ENCODE measurements at regions not wholly inside any gene's neighbourhood (a gene's known extent, or its start where the extent isn't known, plus 50 kb on each side); places are given as distances from the start of the nearest gene placed in this dataset.

DNA sequence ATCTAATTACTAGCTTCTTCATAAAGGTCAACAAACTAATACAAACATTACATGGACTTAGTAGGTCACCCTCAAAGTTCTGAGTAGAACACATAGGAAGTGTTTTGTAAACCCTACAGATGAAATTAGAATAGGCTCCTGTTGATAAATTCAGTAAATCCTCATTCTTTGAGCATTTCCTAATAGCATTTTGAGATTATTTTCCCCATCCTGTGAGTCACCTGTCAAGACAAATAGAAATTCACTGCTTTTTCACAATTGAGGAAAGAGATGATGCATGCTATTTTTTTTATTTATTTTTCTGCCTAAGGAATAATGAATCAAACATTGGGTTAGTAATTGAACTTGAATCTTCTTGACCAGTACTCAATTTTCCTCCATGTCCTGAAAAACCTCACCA lies 666.7 kb upstream of the GOT2 start:
- no peaks in the 10 kb centered on the region for H3K27me3 ChIP-seq (ENCODE audit: control insufficient read depth, insufficient read depth, low read length)
- H3K4me3 ChIP-seq (ENCODE audit: low read depth, low read length) = no peak overlapping the region
- H3K4me1 Mint-ChIP-seq = no peaks in the 10 kb centered on the region
- H3K27ac ChIP-seq (ENCODE audit: insufficient read depth, low read length, poor library complexity, severe bottlenecking) = no peak overlapping the region
- H3K9me3 ChIP-seq (ENCODE audit: control insufficient read depth in 2 of 2, low read length in 2 of 2) = peaks cover 3 to 7% of the 10 kb centered on the region in 2 experiments
- ATAC-seq (ENCODE audit: low read depth in 2 of 2) (no peak), DNase-seq (no peak)
- no peaks in the 10 kb centered on the region for H3K4me1 ChIP-seq (ENCODE audit: control insufficient read depth, insufficient read depth, low read length, poor library complexity, severe bottlenecking)
- peaks cover 0 to 26% (median 5%) of the 10 kb centered on the region in 7 donors for H3K9me3 Mint-ChIP-seq
- H3K36me3 ChIP-seq (ENCODE audit: control insufficient read depth, insufficient read depth, low read length) = no peaks in the 10 kb centered on the region
- no peaks in the 10 kb centered on the region for H3K27me3 Mint-ChIP-seq
- H3K36me3 Mint-ChIP-seq = no peaks in the 10 kb centered on the region
- H3K4me3 Mint-ChIP-seq = no peak overlapping the region
- H3K27ac Mint-ChIP-seq = no peak overlapping the region

DNA sequence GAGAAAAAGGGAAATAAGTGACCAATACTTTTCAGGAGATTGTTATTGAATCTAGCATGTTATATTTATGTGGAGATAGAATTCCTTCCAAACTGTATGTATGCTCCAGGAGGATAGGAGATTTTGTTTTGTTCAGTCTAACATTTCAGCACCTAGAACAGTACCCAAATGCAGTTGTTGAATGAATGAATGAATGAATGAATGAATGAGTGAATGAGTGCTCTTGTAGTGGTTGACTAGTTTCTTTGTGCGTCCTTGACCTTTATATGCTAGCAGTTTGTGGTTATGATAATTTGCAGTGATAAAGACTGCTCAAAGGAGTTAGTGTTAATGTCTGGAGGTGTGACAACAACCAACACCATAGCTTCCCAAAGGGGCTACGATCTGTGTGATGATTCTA lies 663.5 kb upstream of the GOT2 start:
- H3K27ac ChIP-seq (ENCODE audit: insufficient read depth, low read length, poor library complexity, severe bottlenecking) = no peak overlapping the region
- Mint-ChIP-seq H3K4me1 (no peaks in the 10 kb centered on the region), H3K36me3 (no peaks in the 10 kb centered on the region), H3K27ac (no peak overlapping the region), H3K9me3 (peaks cover 1 to 28% (median 9%) of the 10 kb centered on the region in 7 donors), H3K4me3 (no peak overlapping the region), H3K27me3 (no peaks in the 10 kb centered on the region)
- no peak overlapping the region for H3K4me3 ChIP-seq (ENCODE audit: low read depth, low read length)
- H3K4me1 ChIP-seq (ENCODE audit: control insufficient read depth, insufficient read depth, low read length, poor library complexity, severe bottlenecking) = no peaks in the 10 kb centered on the region
- H3K9me3 ChIP-seq (ENCODE audit: control insufficient read depth in 2 of 2, low read length in 2 of 2) = peaks cover 0 to 7% of the 10 kb centered on the region in 2 experiments
- no peaks in the 10 kb centered on the region for H3K36me3 ChIP-seq (ENCODE audit: control insufficient read depth, insufficient read depth, low read length)
- ATAC-seq (ENCODE audit: low read depth in 2 of 2) (no peak), DNase-seq (no peak)
- H3K27me3 ChIP-seq (ENCODE audit: control insufficient read depth, insufficient read depth, low read length) = no peaks in the 10 kb centered on the region

DNA sequence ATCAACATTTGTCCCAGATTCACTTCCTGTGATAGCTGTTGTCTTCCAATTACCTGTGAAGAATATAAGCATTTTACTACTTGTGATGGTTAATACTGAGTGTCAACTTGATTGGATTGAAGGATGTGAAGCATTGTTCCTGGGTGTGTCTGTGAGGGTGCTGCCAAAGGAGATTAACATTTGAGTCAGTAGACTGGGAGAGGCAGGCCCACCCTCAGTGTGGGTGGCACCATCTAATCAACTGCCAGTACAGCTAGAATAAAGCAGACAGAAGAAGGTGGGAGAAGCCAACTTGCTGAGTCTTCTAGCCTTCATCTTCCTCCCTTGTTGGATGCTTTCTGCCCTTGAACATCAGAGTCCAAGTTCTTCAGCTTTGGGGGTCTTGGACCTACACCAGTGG lies 660.4 kb upstream of the GOT2 start:
- no peaks in the 10 kb centered on the region for H3K36me3 ChIP-seq (ENCODE audit: control insufficient read depth, insufficient read depth, low read length)
- H3K27me3 Mint-ChIP-seq = no peaks in the 10 kb centered on the region
- H3K27ac Mint-ChIP-seq = no peak overlapping the region
- ATAC-seq (ENCODE audit: low read depth in 2 of 2) (no peak), DNase-seq (no peak)
- H3K4me3 Mint-ChIP-seq = no peak overlapping the region
- H3K36me3 Mint-ChIP-seq = no peaks in the 10 kb centered on the region
- H3K27me3 ChIP-seq (ENCODE audit: control insufficient read depth, insufficient read depth, low read length) = no peaks in the 10 kb centered on the region
- peaks cover 3 to 32% (median 6%) of the 10 kb centered on the region in 7 donors for H3K9me3 Mint-ChIP-seq
- no peak overlapping the region for H3K4me3 ChIP-seq (ENCODE audit: low read depth, low read length)
- no peaks in the 10 kb centered on the region for H3K4me1 ChIP-seq (ENCODE audit: control insufficient read depth, insufficient read depth, low read length, poor library complexity, severe bottlenecking)
- no peaks in the 10 kb centered on the region for H3K4me1 Mint-ChIP-seq
- H3K27ac ChIP-seq (ENCODE audit: insufficient read depth, low read length, poor library complexity, severe bottlenecking) = no peak overlapping the region
- H3K9me3 ChIP-seq (ENCODE audit: control insufficient read depth in 2 of 2, low read length in 2 of 2) = no peaks in the 10 kb centered on the region

DNA sequence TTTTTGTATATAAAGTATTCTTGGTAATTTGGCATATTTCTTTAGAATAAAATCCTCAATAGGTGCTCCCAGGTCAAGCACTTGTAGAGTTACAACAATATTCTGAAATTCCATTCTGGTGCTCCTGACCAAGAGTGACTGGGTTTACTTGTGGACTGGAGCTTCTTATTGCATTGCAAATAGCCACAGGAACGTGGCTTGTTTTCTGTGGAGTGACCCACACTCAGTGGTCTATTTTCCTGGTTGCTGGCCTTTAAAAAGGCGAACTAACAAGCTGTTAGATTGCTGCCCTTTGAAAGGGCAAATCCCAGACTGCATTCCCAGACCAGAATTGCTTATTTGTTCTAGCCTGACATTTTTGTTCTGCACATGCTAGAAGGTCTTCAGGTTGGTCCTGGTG lies 658.8 kb upstream of the GOT2 start:
- Histone ChIP-seq H3K27ac (ENCODE audit: insufficient read depth, low read length, poor library complexity, severe bottlenecking) (no peak overlapping the region), H3K9me3 (ENCODE audit: control insufficient read depth in 2 of 2, low read length in 2 of 2) (no peaks in the 10 kb centered on the region), H3K4me1 (ENCODE audit: control insufficient read depth, insufficient read depth, low read length, poor library complexity, severe bottlenecking) (no peaks in the 10 kb centered on the region), H3K36me3 (ENCODE audit: control insufficient read depth, insufficient read depth, low read length) (no peaks in the 10 kb centered on the region), H3K27me3 (ENCODE audit: control insufficient read depth, insufficient read depth, low read length) (no peaks in the 10 kb centered on the region), H3K4me3 (ENCODE audit: low read depth, low read length) (no peak overlapping the region)
- no peaks in the 10 kb centered on the region for H3K36me3 Mint-ChIP-seq
- H3K27ac Mint-ChIP-seq = no peak overlapping the region
- no peaks in the 10 kb centered on the region for H3K4me1 Mint-ChIP-seq
- H3K27me3 Mint-ChIP-seq = no peaks in the 10 kb centered on the region
- no peak for DNase-seq
- H3K4me3 Mint-ChIP-seq = no peak overlapping the region
- ATAC-seq (ENCODE audit: low read depth in 2 of 2) = no peak
- peaks cover 3 to 35% (median 11%) of the 10 kb centered on the region in 7 donors for H3K9me3 Mint-ChIP-seq

DNA sequence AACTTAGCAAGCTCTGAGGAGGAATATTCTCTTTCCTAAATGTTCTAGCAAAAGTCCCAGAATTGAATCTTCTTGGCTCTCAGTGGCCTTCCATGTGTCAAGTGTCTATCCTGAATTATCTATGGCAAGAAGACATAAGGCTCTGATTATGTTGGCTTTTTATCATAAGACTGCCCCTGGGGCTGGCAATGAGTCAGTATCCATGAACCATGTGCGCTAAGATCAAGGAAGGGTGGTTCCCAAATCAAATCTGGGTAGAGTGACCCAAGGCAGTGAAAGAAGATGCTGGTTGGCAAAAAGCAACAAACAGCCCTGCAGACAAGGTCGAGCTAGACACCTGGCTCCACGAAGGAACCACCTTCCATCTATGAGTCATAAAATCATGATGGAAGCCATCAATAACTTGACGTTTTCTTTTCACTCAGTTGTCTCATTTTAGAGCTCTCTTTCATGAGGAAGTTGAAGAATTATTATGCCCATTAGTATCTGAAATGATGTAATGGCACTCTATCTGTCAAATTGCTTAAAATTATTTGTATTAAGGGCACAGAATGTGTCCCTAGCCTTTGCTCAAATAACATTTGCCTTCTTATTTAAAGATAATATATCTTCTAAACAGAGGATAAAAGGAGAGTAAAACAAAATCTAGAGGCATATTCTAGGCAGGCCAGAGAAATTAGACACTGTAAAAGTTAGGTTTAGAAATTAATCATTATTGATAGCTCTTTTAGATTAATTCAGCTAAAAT lies 657.7 kb upstream of the GOT2 start:
- no peak for ATAC-seq (ENCODE audit: low read depth in 2 of 2)
- no peak overlapping the region for H3K27ac ChIP-seq (ENCODE audit: insufficient read depth, low read length, poor library complexity, severe bottlenecking)
- no peaks in the 10 kb centered on the region for H3K4me1 ChIP-seq (ENCODE audit: control insufficient read depth, insufficient read depth, low read length, poor library complexity, severe bottlenecking)
- no peak overlapping the region for H3K27ac Mint-ChIP-seq
- H3K4me3 Mint-ChIP-seq = no peak overlapping the region
- H3K4me3 ChIP-seq (ENCODE audit: low read depth, low read length) = no peak overlapping the region
- no peaks in the 10 kb centered on the region for H3K4me1 Mint-ChIP-seq
- no peak for DNase-seq
- no peaks in the 10 kb centered on the region for H3K9me3 ChIP-seq (ENCODE audit: control insufficient read depth in 2 of 2, low read length in 2 of 2)
- peaks cover 1 to 29% (median 8%) of the 10 kb centered on the region in 7 donors for H3K9me3 Mint-ChIP-seq
- no peaks in the 10 kb centered on the region for H3K27me3 Mint-ChIP-seq
- H3K36me3 Mint-ChIP-seq = no peaks in the 10 kb centered on the region
- no peaks in the 10 kb centered on the region for H3K27me3 ChIP-seq (ENCODE audit: control insufficient read depth, insufficient read depth, low read length)
- H3K36me3 ChIP-seq (ENCODE audit: control insufficient read depth, insufficient read depth, low read length) = no peaks in the 10 kb centered on the region

DNA sequence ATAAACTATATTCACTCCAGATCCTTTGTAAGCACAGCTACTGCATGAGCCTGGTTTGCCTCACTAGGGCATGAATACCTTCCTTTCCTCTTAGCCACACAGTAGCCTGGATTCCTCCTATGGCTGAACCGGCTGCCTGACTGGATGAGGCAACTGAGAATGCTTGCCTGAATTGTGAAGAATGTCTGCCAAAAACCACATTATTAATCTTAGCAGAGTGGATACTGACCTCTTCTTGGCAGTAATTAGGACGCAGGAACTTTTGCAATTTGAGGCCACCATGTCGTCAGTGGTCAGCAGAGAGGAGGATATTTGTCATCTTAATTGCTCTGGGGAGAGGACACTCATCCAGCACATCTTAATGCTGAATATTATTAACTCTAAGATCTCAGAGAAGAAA lies 651.8 kb upstream of the GOT2 start:
- Histone ChIP-seq H3K9me3 (ENCODE audit: control insufficient read depth in 2 of 2, low read length in 2 of 2) (no peaks in the 10 kb centered on the region), H3K4me3 (ENCODE audit: low read depth, low read length) (no peak overlapping the region), H3K27me3 (ENCODE audit: control insufficient read depth, insufficient read depth, low read length) (no peaks in the 10 kb centered on the region), H3K27ac (ENCODE audit: insufficient read depth, low read length, poor library complexity, severe bottlenecking) (no peak overlapping the region), H3K36me3 (ENCODE audit: control insufficient read depth, insufficient read depth, low read length) (no peaks in the 10 kb centered on the region), H3K4me1 (ENCODE audit: control insufficient read depth, insufficient read depth, low read length, poor library complexity, severe bottlenecking) (no peaks in the 10 kb centered on the region)
- DNase-seq = no peak
- ATAC-seq (ENCODE audit: low read depth in 2 of 2) = no peak
- H3K9me3 Mint-ChIP-seq = peaks cover 5 to 27% (median 9%) of the 10 kb centered on the region in 7 donors
- no peak overlapping the region for H3K27ac Mint-ChIP-seq
- H3K4me1 Mint-ChIP-seq = no peaks in the 10 kb centered on the region
- no peaks in the 10 kb centered on the region for H3K27me3 Mint-ChIP-seq
- no peaks in the 10 kb centered on the region for H3K36me3 Mint-ChIP-seq
- H3K4me3 Mint-ChIP-seq = no peak overlapping the region

DNA sequence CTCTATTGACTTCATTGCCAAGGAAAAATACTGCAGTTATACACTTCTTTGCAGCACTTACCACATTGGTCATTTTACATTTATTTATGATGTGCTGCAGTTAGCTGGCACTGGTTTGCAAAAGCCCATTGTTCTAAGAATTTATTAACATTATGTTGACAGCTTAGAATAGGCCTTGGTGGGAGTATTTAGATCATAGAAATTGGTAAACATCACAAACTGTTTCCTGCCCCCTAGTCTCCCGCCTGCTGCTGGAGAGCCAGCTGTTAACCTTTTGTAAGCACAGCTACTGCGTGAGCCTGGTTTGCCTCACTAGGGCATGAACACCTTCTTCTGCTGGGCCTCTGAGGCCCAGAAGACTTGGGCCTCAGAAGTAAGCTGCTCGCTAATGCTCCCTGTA lies 651.4 kb upstream of the GOT2 start:
- no peaks in the 10 kb centered on the region for H3K9me3 ChIP-seq (ENCODE audit: control insufficient read depth in 2 of 2, low read length in 2 of 2)
- DNase-seq = no peak
- Mint-ChIP-seq H3K27me3 (no peaks in the 10 kb centered on the region), H3K9me3 (peaks cover 5 to 23% (median 7%) of the 10 kb centered on the region in 7 donors), H3K27ac (no peak overlapping the region), H3K36me3 (no peaks in the 10 kb centered on the region), H3K4me3 (no peak overlapping the region), H3K4me1 (no peaks in the 10 kb centered on the region)
- ATAC-seq (ENCODE audit: low read depth in 2 of 2) = no peak
- H3K27ac ChIP-seq (ENCODE audit: insufficient read depth, low read length, poor library complexity, severe bottlenecking) = no peak overlapping the region
- no peak overlapping the region for H3K4me3 ChIP-seq (ENCODE audit: low read depth, low read length)
- H3K27me3 ChIP-seq (ENCODE audit: control insufficient read depth, insufficient read depth, low read length) = no peaks in the 10 kb centered on the region
- H3K4me1 ChIP-seq (ENCODE audit: control insufficient read depth, insufficient read depth, low read length, poor library complexity, severe bottlenecking) = no peaks in the 10 kb centered on the region
- no peaks in the 10 kb centered on the region for H3K36me3 ChIP-seq (ENCODE audit: control insufficient read depth, insufficient read depth, low read length)

DNA sequence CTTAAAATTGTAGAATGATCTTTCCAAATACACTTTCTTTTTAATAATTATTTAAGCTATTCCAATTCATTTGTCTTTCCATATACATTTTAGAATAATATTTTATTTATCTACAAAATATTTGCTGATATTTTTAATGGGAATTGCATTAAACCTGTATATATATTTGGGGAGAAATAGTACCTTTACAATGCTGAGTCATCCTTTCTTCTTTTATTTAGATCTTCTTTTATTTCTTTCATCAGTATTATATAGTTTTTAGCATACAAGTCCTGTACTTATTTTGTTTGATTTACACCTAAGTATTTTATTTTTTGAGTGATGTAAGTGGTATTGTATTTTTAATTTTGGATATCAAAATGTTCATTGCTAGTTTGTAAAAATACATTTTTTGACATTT lies 639.5 kb upstream of the GOT2 start:
- H3K4me3 ChIP-seq (ENCODE audit: low read depth, low read length) = no peak overlapping the region
- no peaks in the 10 kb centered on the region for H3K4me1 Mint-ChIP-seq
- H3K27me3 ChIP-seq (ENCODE audit: control insufficient read depth, insufficient read depth, low read length) = no peaks in the 10 kb centered on the region
- H3K9me3 ChIP-seq (ENCODE audit: control insufficient read depth in 2 of 2, low read length in 2 of 2) = no peaks in the 10 kb centered on the region
- no peak for DNase-seq
- H3K4me3 Mint-ChIP-seq = no peak overlapping the region
- H3K27ac ChIP-seq (ENCODE audit: insufficient read depth, low read length, poor library complexity, severe bottlenecking) = no peak overlapping the region
- no peaks in the 10 kb centered on the region for H3K27me3 Mint-ChIP-seq
- H3K27ac Mint-ChIP-seq = no peak overlapping the region
- no peaks in the 10 kb centered on the region for H3K4me1 ChIP-seq (ENCODE audit: control insufficient read depth, insufficient read depth, low read length, poor library complexity, severe bottlenecking)
- H3K9me3 Mint-ChIP-seq = peaks cover 0 to 23% (median 8%) of the 10 kb centered on the region in 7 donors
- no peaks in the 10 kb centered on the region for H3K36me3 Mint-ChIP-seq
- ATAC-seq (ENCODE audit: low read depth in 2 of 2) = no peak
- H3K36me3 ChIP-seq (ENCODE audit: control insufficient read depth, insufficient read depth, low read length) = no peaks in the 10 kb centered on the region

Data from CD4-positive, CD25-positive, alpha-beta regulatory T cell (primary cell).